HepG2 (cell line): ENCODE measurements at regions not wholly inside any gene's neighbourhood (a gene's known extent, or its start where the extent isn't known, plus 50 kb on each side); places are given as distances from the start of the nearest gene placed in this dataset.

Experiments used
- ATAC-seq: fragments of 200-7000 bp; cut with Tn5 transposase; 3 replicates; pipeline ENCODE4 v1.9.1; 2020; ENCODE audit warnings: mild to moderate bottlenecking, moderate library complexity
- BruUV-seq: library from RNA; stranded (reverse); fragments of 400-500 nt; replicated peaks from 2 replicates; lab custom pipeline; 2021; lab: Mats Ljungman, UMichigan
- CTCF ChIA-PET: fragments of 300-600 bp; formaldehyde crosslinking; extraction: SDS; loops from one replicate; lab custom pipeline; 2021; ENCODE audit warnings: low total read pairs, inconsistent platforms, low intra/inter-chr PET ratio; lab: Yijun Ruan, JAX
- POLR2A ChIA-PET: fragments of 350-600 bp; sonication (Branson Sonifier 250); formaldehyde crosslinking; loops from one replicate; lab custom pipeline; 2020; ENCODE audit warnings: antibody characterized with exemption, inconsistent platforms; lab: Yijun Ruan, JAX
- DNase-seq: peaks from one replicate; pipeline ENCODE4 v3.0.0-alpha.2; 2015; ENCODE audit warnings: low spot score
- FAIRE-seq: peaks from 3 replicates; lab custom pipeline; 2011; peaks lifted over from hg19 to GRCh38; lab: Jason Lieb, UNC
- H2AFZ ChIP-seq: one replicate; pipeline ENCODE4 v1.6.1; 2011; ENCODE audit warnings: low read length, inconsistent platforms
- H3K27ac ChIP-seq: fragments of 300-600 bp; 3 replicates; pipeline ENCODE4 v1.8.0; 2011; ENCODE audit warnings: mixed run types, mild to moderate bottlenecking, mixed read lengths, low read length, inconsistent platforms; ENCODE audit not compliant: insufficient read depth; ENCODE audit errors: extremely low read length
- H3K27me3 ChIP-seq, 2 experiments: fragments of 200-600 bp in 1 of 2; 2 replicates in 1 of 2; 3 replicates in 1 of 2; pipeline versions ENCODE4 v1.6.0 to v1.8.0; 2011; ENCODE audit warnings: low read length in 2 of 2, mild to moderate bottlenecking in 2 of 2, moderate library complexity in 2 of 2, inconsistent platforms in 1 of 2; ENCODE audit not compliant: insufficient read depth in 2 of 2, control insufficient read depth in 1 of 2
- H3K36me3 ChIP-seq, 2 experiments: fragments of 200-600 bp in 1 of 2; replicated peaks in 1 of 2; 2 replicates in 1 of 2; 3 replicates in 1 of 2; pipeline versions ENCODE4 v1.5.1 to v1.8.0; 2011; ENCODE audit warnings: low read length in 2 of 2, inconsistent platforms in 1 of 2; ENCODE audit not compliant: insufficient read depth in 2 of 2, control insufficient read depth in 1 of 2
- H3K4me1 ChIP-seq: 2 replicates; pipeline ENCODE4 v1.5.1; 2012; ENCODE audit warnings: low read length, inconsistent platforms; ENCODE audit not compliant: insufficient read depth
- H3K4me2 ChIP-seq: 2 replicates; pipeline ENCODE4 v1.6.0; 2011; ENCODE audit warnings: low read depth, low read length, inconsistent platforms
- H3K4me3 ChIP-seq, 3 experiments: fragments of 200-600 bp in 1 of 3; sonication (generic), shearing (Covaris generic) in 1 of 3; replicated peaks in 1 of 3; 2 replicates each; pipeline ENCODE4 v1.5.1; 2011 to 2016; ENCODE audit warnings: low read length in 3 of 3, inconsistent platforms in 2 of 3, low read depth in 2 of 3, mild to moderate bottlenecking in 2 of 3, control low read depth in 1 of 3, mixed read lengths in 1 of 3; ENCODE audit not compliant: insufficient read depth in 1 of 3
- H3K79me2 ChIP-seq: one replicate; pipeline ENCODE4 v1.6.1; 2011; ENCODE audit warnings: low read length, inconsistent platforms; ENCODE audit not compliant: insufficient read depth
- H3K9ac ChIP-seq: 2 replicates; pipeline ENCODE4 v1.6.0; 2011; ENCODE audit warnings: mild to moderate bottlenecking, low read depth, low read length, inconsistent platforms; ENCODE audit not compliant: insufficient read depth
- H3K9me3 ChIP-seq: 2 replicates; pipeline ENCODE4 v1.5.1; 2012; ENCODE audit warnings: mild to moderate bottlenecking, low read length
- H4K20me1 ChIP-seq: 2 replicates; pipeline ENCODE4 v1.6.0; 2011; ENCODE audit warnings: inconsistent platforms, mild to moderate bottlenecking, low read length, moderate library complexity; ENCODE audit not compliant: insufficient read depth
- CREB1 ChIP-seq, 2 experiments: fragments of 450-650 bp in 1 of 2; IDR thresholded peaks; 2 replicates each; pipeline ENCODE4 v1.6.1; 2016 to 2017; ENCODE audit warnings: control low read depth in 1 of 2, mild to moderate bottlenecking in 1 of 2, missing compliant biosample characterization in 1 of 2, missing genetic modification characterization in 1 of 2
- DNMT1 ChIP-seq: sonication (generic); formaldehyde crosslinking; IDR thresholded peaks from 2 replicates; pipeline ENCODE4 v1.5.1; 2020; ENCODE audit warnings: mild to moderate bottlenecking, missing genetic modification reagents
- HMGXB4 ChIP-seq, 2 experiments: sonication (generic) in 1 of 2; formaldehyde crosslinking in 1 of 2; IDR thresholded peaks; 2 replicates each; pipeline versions ENCODE4 v1.4.0 to v1.6.1; 2018 to 2020; ENCODE audit warnings: missing genetic modification reagents in 2 of 2, borderline replicate concordance in 1 of 2, low read depth in 1 of 2, mild to moderate bottlenecking in 1 of 2, missing biosample characterization in 1 of 2
- PATZ1 ChIP-seq: sonication (generic); formaldehyde crosslinking; IDR thresholded peaks from 2 replicates; pipeline ENCODE4 v1.4.0; 2020; ENCODE audit warnings: missing genetic modification reagents
- SNAPC2 ChIP-seq: sonication (generic); formaldehyde crosslinking; IDR thresholded peaks from 2 replicates; pipeline ENCODE4 v1.8.1; 2022; ENCODE audit warnings: mild to moderate bottlenecking, missing genetic modification reagents
- WGBS: methylation state at CpG from one replicate; pipeline ENCODE4 v1.1.6; 2017; ENCODE audit warnings: low lambda C conversion rate; 5-methylcytosine and 5-hydroxymethylcytosine counted together
- in situ Hi-C: cut with HindIII; loops from 2 replicates; pipeline ENCODE4 v1.10.0; 2017; ENCODE audit warnings: low pct_unique_long_range_greater_than_20kb; ENCODE audit not compliant: extremely low pct_ligation_motif_present
- intact Hi-C: fragments of 100-400 bp; cut with micrococcal nuclease; formaldehyde crosslinking; loops from one replicate; pipeline ENCODE4 v1.10.0; 2022; ENCODE audit not compliant: unreplicated experiment

- Histone ChIP-seq H4K20me1 (no peaks in the 10 kb centered on the region), H3K27me3 (no peaks in the 10 kb centered on the region), H2AFZ (no peak overlapping the region), H3K36me3 (no peaks in the 10 kb centered on the region), H3K27ac (no peak overlapping the region), H3K9ac (no peak overlapping the region), H3K4me3 (no peak overlapping the region), H3K4me1 (no peaks in the 10 kb centered on the region), H3K4me2 (no peak overlapping the region), H3K79me2 (no peaks in the 10 kb centered on the region), H3K9me3 (no peaks in the 10 kb centered on the region)
- BruUV-seq: no TSS peak
- CTCF ChIA-PET: no interaction called here
- ATAC-seq (no peak), DNase-seq (no peak), FAIRE-seq (no peak)
- in situ Hi-C loops: no loop called here
- no peak for TF ChIP-seq HMGXB4 (CRISPR knock-in tag; IDR thresholded peaks at IDR 0.05; ENCODE audit: borderline replicate concordance in 1 of 2, low read depth in 1 of 2)
- TF ChIP-seq SNAPC2: no peak
- TF ChIP-seq CREB1 (IDR thresholded peaks at IDR 0.05): no peak
- TF ChIP-seq CREB1 (CRISPR knock-in tag; IDR thresholded peaks at IDR 0.05): no peak
- TF ChIP-seq PATZ1 (CRISPR knock-in tag): no peak
- TF ChIP-seq DNMT1 (CRISPR knock-in tag): no peak
- POLR2A ChIA-PET: no interaction called here
- 29% methylated on average over 3 of the region's 3 CpGs for whole genome bisulfite sequencing
- intact Hi-C loops: no loop called here
These were observed 221.0 kb upstream of the FOXD3 start for GRCh38 chr1:63101336-63101735.
